ENCODE measurements at regions not wholly inside any gene's neighbourhood (a gene's known extent, or its start where the extent isn't known, plus 50 kb on each side); places are given as distances from the start of the nearest gene placed in this dataset.

DNA sequence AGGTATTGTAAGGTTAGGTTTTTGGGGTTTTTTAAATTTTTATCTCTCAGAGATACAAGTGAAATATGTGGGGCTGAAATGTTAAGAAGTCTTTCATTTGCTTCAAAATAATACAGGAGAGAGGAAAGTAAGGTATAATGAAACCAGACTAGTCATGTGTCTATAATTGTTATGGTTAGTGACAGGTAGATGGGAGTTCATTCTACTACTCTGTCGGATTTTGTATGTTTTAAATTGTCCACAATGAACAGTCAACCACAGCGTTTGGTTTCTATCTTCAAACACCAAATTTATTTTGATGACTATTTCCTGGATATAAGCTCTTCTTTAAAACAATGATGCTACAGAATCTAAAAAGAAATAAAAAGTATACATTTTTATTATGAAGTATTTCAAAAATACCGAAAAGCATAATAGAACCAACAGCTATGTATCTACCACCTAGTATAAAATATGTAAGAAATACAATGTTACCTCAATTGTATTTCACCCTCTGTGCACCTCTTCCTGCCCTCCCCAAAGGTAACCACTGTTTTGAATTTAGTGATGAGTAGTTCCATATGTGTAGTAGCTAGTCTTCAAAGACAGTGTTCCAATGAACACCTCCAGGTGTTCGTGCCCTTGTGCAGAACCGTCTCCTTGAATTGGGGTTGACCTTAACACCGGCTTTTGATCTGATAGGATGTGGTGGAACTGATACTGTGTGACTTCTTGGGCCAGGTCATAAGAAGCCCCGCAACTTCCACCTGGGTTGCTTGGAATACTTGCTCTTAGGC lies 74.8 kb upstream of the CDK1 start:
- no peak for TF ChIP-seq CTCF (IDR thresholded peaks at IDR 0.05; ENCODE audit: low read depth, low read length, missing control alignments)
- H3K4me3 ChIP-seq (ENCODE audit: low read depth, low read length): no peak overlapping the region
- DNase-seq (ENCODE audit: low read depth): no peak
- in situ Hi-C loops (cut with HindIII; ENCODE audit: low sequenced_read_pairs): no loop called here

- in situ Hi-C loops (cut with HindIII; ENCODE audit: low sequenced_read_pairs): loop anchor here (5.0 kb wide), 1 partner anchor 35 kb away; no protein-coding TSS in a partner anchor
- no peak for TF ChIP-seq CTCF (IDR thresholded peaks at IDR 0.05; ENCODE audit: low read depth, low read length, missing control alignments)
- no peak overlapping the region for H3K4me3 ChIP-seq (ENCODE audit: low read depth, low read length)
- no peak for DNase-seq (ENCODE audit: low read depth)
These were observed 90.6 kb upstream of the CDK1 start for GRCh38 chr10:60687679-60688078.

DNA sequence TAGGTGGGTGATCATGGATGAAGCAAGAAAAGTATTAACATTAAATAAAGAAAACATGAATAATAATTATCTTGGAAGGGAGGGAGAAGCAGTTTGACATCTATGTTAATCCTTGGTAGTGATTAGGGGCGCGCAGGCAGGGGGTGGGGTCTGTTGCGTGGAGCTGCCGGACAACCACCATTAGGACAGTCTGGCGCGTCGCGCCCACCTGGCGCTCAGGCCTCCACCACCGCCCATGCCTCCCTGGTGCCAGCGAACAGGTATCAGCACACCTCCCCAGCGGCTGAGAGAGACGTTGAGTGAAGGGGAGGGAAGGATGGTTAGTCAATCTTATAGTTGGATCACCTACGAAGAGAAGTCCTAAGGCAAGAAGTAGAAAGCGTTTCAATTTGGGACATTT lies 94.2 kb upstream of the CDK1 start:
- in situ Hi-C loops (cut with HindIII; ENCODE audit: low sequenced_read_pairs): no loop called here
- TF ChIP-seq CTCF (IDR thresholded peaks at IDR 0.05; ENCODE audit: low read depth, low read length, missing control alignments): no peak
- DNase-seq (ENCODE audit: low read depth): no peak
- no peak overlapping the region for H3K4me3 ChIP-seq (ENCODE audit: low read depth, low read length)

GRCh38 chr10:60681103-60681502 lies 97.2 kb upstream of the CDK1 start:
- H3K4me3 ChIP-seq (ENCODE audit: low read depth, low read length): no peak overlapping the region
- TF ChIP-seq CTCF (IDR thresholded peaks at IDR 0.05; ENCODE audit: low read depth, low read length, missing control alignments): no peak
- no peak for DNase-seq (ENCODE audit: low read depth)
- in situ Hi-C loops (cut with HindIII; ENCODE audit: low sequenced_read_pairs): no loop called here

DNA sequence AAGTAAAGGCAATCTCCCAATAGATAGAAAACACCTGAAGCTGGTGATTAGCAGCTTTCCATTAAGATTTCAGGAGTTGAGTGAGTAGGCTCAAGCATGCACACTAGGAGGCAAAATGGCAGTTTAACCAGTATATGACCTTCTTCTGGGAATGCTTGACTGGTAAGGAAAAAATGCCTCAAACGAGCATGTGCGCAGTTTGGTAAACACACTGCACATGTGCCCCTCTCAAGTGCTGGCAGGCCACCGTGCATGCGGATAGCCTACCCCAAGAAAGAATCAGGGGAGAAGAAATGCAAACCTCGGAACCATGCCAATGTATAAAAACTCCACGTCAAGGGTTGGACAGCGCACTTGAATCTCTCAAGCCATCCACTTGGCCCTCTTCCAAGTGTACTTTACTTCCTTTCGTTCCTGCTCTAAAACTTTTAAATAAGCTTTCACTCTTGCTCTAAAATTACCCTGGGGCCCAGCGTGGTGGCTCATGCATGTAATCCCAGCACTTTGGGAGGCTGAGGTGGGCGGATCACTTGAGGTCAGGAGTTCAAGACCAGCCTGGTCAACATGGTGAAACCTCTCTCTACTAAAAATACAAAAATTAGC lies 98.8 kb upstream of the CDK1 start:
- in situ Hi-C loops (cut with HindIII; ENCODE audit: low sequenced_read_pairs): no loop called here
- no peak overlapping the region for H3K4me3 ChIP-seq (ENCODE audit: low read depth, low read length)

GRCh38 chr10:60678978-60679377 lies 99.3 kb upstream of the CDK1 start:
- H3K4me3 ChIP-seq (ENCODE audit: low read depth, low read length): no peak overlapping the region
- no peak for DNase-seq (ENCODE audit: low read depth)
- TF ChIP-seq CTCF (IDR thresholded peaks at IDR 0.05; ENCODE audit: low read depth, low read length, missing control alignments): no peak
- in situ Hi-C loops (cut with HindIII; ENCODE audit: low sequenced_read_pairs): no loop called here

More for the DNA sequence above, 98.8 kb upstream of the CDK1 start:
- DNase-seq (ENCODE audit: low read depth): no peak
- TF ChIP-seq CTCF (IDR thresholded peaks at IDR 0.05; ENCODE audit: low read depth, low read length, missing control alignments): no peak

All from astrocyte of the cerebellum (primary cell).